HG02571 (cell line): ENCODE measurements at regions not wholly inside any gene's neighbourhood (a gene's known extent, or its start where the extent isn't known, plus 50 kb on each side); places are given as distances from the start of the nearest gene placed in this dataset.

Experiments
- ATAC-seq: cut with Tn5 transposase; IDR thresholded peaks from one replicate; pipeline ENCODE4 v1.9.1; 2021; ENCODE audit warnings: mild to moderate bottlenecking, moderate library complexity; ENCODE audit not compliant: unreplicated experiment

DNA sequence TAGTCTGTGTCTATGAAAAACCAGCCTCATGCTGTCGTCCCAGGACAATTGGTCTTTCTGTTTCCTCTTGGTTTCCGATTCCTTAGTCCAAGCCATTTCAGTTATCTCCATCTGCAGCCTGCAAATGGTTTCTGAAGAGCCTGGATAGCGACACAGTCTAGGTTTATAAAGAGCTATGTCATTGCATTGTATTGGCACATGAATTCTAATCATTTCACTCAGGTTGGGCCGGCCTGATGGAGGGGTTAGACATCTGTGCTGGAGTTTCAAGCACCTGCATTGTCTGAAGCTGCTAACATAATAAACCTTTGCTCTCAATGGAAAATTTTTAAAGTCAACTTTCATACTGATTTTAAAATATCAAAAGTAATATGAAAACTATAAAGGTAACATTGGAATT, 232.6 kb upstream of the MAP3K7 start:
- ATAC-seq = no peak

DNA sequence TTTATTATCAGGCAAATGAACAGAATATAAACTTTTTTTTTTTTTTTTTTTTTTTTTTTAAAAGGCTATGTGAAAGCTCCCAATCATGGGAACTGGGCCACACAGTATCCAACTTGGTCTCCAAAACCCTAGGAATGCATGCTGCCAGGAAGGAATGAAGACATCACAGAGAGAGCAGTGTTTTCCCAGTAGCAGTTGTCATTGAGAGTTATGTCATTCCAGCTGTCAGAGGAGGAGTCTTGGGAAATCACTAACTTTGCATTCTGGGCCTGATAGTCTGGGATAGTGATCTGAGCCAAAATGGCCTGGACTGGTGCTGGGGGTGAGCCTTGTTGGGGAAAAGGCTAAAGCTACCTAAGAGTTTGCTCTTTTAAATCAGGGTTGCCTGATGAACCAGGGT, 231.3 kb upstream of the MAP3K7 start:
- no peak for ATAC-seq

DNA sequence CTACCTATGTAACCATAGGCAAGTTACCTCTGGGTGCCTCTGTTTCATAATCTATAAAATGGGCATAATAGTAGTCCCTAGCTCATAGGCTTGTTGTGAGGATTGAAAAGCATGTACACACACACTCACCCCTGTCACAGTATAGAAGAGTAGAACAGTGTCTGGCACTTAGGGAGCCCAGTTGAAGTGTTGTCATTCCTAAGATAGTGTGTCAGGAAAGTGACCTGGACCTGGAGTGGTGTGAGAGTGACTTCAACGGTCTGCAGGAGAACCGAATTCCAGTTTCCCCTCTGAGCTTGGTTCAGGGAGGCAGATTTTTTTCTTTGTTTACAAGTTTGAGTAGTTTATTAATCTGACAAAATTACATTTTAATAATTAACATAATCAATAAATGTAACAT, 229.9 kb upstream of the MAP3K7 start:
- ATAC-seq = no peak

DNA sequence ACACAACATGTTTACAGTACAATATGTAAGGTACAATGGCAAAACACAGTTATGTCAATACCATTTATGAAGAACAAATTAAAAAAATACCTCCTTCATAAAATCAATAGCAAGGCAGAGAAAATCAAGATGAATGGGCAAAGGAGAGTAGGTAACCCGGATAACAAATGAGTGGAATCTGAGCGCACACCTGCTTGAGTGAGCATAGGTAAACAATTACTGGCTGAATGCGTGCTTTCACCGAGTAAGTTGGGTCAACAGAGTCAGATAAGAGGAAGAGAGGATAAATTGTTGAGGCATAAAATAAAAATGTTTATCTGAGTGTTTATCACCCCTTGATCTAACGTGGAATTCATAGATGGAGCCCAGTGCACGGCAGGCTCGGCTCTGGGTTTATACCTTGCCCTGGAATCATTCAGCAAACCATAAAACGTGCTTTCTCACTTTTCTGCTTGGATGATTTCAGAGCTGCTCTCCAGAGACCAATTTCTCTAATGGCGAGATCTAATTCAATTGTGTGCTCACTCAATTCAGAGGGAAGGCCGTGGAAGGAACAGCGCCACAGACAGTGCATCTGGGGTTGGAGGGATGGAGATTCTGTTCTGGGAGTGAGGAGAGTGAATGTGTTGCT, 224.8 kb upstream of the MAP3K7 start:
- ATAC-seq = no peak

DNA sequence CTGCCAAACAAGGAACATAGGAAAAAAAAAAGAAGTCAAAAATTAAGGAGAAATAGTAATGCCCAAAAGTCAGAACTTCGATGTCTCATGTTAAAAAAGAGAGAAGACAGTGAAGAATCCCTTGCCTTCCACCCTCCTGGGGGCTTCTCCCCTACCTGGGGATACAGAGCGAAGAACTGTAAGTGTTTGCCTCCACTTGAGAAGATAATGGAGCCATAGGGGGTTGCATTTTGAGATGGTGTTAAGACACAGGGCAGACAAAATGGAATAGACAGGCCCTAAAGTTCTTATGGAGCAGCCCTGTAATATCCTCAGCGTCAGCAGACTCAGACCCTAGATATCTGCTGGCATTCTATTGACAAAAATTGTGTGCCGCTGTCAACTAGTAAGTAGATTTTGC, 222.2 kb upstream of the MAP3K7 start:
- ATAC-seq = no peak

DNA sequence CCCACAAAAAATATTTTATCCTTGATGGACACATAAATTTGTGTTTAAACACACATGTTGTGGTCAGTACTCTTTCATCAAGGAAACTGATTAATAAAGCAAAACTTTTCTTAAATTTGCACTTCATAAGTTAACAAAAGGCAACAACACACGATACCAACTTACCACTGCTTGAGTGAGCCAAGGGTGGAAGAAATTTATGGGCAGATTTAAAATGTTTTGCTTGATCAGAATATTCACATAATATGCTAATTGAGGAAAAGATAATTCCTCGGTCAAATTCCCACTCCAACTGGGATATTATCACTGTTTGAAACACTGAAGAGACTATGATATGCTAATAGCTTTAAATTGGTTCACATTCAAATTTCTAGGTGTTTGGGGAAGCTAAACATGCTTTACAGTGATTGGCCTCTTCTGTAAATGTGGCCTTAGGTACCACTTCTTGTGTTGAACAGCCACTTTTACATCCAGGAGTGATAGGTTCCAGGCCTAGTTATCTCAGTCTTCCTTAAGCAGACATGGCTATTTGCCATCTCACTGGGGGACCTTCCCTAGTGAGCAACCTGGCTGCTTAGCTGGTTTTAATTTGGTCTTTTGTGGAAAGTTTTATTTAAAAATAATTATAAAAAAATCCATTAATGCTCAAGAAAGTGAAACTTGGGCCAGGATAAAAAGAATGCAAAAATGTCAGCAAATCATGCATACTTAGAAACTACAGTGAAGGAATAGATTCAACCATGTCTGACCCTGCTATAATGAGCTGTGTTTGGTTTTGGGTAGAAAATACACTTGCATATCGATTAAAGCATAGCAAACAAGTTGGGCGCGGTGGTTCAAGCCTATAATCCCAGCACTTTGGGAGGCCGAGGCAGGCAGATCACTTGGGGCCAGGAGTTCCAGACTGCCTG, 221.2 kb upstream of the MAP3K7 start:
- no peak for ATAC-seq

DNA sequence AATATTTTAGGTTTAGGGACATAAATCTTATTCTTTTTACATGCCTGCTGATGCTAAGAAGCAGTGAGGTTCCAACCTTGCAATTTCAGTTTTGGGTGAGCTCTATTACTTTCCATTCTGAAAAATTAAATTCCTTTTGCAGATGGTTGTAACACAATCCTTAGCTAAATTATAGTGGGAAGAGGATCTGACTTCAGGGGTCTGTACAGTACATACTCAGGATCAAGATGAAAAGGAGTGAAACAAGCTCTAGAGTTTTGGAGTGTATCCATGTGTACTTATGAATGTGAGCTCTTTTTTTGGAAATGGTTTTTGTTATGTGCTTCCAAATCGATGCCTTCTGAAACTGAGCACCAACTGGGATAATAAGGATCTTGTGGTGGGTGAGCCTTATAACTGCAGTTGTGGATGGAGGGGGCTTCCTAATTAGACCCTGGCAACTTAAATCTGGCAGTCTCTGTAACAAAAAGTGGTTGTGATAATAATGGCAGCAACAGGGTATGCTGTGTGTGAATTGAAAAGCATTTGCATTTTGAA, 218.8 kb upstream of the MAP3K7 start:
- ATAC-seq = no peak

DNA sequence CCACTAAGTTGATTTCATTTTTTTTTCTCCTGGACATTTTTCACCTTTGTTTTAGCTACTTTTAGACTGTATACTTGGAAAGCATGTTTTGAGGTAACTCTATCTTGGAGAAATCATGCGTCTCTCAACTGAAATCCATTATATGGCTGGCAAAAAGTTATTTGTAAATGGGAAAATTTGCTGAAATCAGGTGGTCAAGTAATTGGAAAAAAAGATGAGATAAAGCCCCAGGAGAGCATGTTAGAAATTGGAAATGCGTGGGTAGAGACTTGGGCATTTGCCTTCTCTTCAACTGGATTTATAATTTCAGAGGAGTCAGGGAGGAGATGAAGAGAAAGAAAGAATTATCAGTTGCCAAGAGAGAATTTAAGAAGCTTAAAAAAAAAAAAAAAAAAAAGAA, 217.1 kb upstream of the MAP3K7 start:
- ATAC-seq = no peak

DNA sequence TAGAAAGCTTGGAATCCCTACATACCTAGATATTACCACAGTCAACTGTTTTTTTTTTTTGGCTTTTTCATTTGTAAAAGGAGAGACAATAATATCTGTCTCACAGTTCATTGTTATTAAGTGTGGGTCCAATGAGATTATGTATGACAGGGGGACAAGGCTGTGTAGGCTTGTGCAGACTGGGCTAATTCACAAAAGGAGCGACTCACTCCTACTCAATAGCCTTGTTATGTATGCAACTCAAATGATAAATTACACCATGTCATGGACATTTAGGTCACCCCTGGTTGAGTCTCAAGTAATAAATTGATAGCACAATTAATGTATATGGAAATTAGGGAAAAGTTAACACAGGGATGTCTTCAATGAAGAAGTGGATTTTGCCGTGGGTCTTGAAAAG, 208.2 kb upstream of the MAP3K7 start:
- ATAC-seq = no peak

DNA sequence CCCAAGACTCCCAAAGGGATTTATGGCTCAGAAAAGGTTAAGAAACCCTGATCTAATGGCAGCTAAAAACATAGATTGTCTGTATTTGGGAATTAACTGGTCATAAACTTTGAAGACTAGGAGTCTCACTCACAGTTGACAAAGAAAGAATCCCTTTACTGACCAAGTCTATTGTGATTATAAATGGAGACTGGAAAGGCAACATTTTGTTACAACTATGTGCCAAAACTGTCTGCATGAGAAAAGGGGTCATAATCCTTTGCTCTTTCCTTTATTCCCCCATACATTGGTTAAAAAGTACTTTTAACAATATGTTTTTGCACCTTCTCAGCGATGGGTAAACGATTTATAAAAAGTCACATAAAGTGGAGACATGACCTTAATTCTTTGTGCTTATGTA, 206.9 kb upstream of the MAP3K7 start:
- ATAC-seq = no peak

DNA sequence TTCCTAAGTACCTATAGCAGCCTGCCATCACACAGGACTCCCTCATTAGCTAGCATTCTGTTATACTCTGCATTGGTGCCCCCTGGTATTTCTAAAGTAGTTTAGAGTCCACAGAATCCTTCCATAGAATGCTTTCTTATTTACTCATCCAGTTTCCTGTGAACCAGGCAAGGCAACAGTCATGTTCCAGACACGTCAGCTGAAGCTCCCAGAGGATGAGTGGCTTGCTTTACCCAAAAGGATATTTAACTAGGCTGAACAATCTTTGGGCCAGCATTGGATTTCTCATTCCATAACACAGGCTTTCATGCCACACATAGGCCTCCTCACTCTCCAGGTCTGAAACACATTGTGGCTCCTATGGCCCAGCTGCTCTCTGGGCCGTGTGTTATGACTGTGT, 203.8 kb upstream of the MAP3K7 start:
- ATAC-seq = no peak

DNA sequence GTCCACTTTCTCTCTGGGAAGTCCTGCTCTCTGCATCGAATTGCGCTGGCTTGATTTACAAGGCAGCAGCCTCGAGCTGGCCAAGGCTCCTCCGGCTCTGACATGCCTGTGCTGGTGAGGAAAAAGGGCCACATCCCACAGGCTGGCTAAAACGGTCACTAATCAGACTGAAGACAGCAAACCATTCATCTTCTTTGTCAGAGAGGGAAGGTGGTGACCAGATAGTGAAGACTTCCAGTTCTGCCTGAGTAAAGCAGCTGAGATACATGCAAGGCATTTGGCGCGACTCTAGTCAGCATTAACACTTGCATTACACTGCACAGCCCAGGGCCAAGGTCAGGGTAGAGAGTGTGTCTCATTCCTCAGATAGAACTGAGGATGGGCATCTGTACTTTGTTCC, 203.2 kb upstream of the MAP3K7 start:
- no peak for ATAC-seq

DNA sequence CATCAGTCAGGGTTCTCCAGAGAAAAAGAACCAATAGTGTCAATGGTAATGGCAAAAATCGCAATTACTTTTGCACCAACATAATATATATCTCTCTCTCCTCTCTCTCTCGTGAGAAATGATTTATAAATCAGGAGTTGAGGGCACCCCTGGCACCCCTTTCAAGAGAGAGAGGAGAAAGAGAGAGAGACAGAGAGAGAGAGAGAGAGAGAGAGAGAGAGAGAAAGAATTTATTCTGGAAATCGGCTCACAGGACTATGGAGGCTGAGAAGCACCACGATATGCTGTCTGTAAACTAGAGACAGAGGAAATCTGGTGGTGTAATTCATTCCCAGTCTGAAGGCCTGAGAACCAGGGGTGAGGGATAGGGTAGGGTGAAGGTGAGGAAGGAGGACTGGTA, 201.9 kb upstream of the MAP3K7 start:
- no peak for ATAC-seq

DNA sequence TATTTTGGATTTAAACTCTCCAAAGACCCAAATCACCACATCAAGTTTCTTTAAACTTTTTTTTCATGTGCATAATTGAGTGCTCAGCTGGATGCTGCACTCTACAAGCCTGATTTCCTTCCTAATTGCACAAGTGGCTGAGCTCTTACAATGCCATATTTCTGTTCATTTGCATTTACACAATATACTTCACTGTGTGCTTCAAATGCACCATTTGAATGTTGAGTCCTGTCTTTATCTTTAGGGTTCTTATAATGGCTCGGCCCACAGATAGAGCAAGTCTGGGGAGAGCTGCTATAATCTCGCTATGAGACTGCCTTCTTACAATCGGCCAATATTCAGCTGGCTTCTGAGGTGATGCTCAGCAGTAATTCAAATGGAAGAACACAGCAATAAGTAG, 200.6 kb upstream of the MAP3K7 start:
- ATAC-seq = no peak

DNA sequence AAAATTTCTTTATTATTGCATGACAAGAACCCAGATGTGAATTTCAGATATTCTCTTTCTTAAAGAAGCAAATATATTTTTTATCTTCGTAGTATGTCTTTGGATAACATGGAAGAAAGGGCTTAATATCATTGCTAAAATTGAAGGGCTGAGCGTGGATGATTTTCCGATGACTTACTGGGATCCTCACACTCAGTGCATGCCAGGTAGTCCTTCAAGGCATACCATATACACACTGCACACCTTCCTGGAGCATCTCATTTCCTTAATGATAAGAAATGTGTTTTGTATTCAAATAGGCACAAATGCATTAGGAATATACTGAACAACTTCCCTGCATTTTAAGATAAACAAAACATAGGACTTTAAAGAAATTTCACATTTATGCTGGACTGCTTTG, 193.9 kb upstream of the MAP3K7 start:
- ATAC-seq = no peak

DNA sequence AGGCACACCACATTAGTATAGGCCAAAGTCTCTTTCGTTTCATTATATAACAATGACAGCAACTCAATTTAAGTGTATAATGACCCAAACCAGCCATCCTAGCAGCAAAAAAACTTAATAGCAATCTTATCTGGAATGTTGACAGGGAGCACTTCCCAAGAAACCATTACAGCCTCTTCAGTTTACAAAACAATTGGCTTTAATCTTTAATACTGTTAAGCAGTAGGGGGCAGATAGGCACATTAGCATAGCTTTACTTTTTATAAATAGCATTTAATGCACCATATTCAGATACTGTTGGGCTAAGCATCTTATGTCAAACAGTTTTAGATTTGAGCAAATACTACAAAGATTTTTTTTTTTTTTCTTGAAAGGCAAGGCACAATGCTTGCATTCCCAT, 193.3 kb upstream of the MAP3K7 start:
- ATAC-seq = no peak

DNA sequence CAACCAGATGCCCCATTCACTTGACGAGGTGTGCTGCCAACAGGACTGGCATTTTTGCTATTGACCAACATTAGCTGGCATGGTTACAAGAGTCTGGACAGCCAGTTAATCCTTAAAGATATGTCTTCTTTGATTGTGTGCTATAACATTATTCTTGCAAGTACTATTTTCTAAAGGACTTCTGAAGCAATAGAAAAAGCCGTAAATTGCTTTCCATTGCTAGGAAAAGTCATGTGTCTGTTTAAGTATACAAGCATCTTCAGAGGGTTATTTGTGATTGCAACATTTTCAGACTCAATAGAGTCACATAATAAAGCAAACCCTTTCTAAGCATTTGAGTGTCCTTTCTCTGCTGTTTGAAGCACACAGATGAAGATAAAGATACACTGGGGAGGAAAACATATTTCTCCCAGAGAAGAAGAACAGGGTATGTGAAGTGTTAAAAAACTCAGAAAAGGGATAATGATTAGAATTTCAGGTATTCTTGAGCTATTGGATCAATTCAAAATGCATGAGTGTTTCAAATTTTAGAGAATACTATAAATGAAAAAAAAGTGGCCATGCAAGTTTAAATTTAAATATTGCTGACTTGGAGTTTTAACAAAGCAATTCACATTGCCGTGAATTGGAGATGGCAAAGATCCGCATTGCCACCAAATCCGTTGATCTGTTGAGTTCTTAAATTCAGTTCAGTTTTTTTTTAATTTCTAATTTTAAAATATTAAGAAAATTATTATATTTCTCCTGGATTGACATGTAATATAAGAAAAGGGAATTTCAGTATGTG, 191.7 kb upstream of the MAP3K7 start:
- no peak for ATAC-seq

DNA sequence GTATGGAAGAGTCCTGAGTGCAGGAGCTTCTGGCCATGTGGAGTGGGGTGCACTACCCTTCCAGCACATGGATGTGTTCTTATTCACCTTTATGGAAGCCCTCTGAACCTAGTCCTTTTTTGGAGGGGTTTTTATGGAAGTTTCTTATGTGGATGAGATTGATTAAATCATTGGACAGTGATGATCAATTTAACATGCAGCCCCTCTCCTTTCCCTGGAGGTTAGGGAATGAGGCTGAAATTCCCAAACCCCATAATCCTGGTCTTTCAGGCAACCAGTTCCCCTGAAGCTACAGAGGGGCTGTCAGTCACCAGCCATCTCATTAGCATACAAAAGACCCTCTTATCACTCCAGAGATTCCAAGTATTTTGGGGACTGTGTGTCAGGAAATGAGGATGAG, 183.9 kb upstream of the MAP3K7 start:
- no peak for ATAC-seq

DNA sequence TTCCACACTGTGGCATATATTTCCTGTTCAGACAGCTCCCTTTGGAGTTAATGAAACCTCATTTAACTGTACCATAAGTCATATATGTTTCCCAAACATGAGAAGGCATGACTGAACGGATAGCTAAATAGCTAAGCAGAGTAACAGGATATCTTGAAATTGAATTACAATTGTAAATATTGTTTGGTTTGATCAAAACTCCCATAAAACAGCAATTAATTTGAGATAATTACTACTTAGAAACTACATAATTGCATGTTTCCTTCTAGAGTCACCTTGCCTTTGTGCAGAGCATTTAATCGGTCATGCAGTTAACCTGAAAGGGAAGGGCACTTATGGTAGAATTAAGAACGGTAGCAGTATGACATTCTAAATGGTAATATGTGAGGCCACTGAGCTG, 179.0 kb upstream of the MAP3K7 start:
- no peak for ATAC-seq

DNA sequence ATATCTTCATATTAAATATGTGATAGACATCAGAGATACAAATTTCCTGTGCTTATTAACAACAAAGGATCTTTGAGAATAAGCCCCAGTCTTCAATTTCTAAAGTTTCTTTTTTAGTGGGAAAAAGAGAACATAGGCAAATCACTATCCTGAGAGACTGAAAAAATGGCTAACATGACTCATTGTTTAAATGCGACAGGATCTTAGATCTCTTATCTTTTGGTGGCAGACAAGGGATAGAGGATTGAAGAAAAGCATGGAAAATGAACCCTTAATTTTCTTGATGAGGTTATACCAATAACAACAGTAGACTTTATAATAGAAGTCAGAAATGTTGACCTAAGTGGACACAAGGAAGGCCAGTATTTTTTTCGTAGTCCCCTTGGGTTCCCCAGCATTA, 178.6 kb upstream of the MAP3K7 start:
- ATAC-seq = no peak

DNA sequence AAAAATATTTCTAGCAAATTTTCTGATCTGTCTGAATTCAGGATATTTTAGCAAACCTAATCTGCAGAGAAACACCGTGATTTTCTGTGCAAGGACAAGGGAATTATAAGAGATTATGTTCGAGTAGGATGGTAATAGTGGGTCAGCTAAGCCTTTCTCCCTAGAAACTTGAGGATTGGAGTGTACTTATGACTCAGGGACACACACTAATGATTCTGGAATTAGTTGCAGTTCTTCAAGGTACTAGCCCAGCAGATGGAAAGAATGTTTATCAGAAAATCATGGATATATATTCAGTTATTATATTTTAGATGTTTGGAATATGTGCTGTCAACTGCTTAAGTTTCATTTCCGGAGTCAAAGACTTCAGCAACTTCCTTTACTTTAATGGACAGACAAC, 177.1 kb upstream of the MAP3K7 start:
- ATAC-seq = no peak

DNA sequence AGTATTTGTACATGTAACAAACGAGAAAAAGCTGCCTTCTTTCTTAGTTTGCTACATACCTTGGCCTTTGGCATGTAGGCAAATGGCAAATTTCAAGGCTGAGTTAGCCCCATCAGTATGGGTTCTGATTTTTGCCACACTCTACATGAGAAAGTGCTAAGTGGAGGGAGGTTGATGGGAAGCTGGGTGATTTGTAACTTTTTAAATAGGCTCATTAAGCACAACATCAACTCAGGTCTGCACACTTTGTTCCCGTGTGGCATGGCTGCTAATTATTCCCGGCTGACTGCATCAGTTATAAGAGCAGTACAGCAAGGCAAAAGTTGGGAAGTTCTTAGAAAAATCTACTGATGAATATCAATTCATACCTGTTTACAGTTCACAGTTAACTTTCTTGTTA, 172.8 kb upstream of the MAP3K7 start:
- ATAC-seq = no peak
